A549 (cell line): ENCODE measurements at regions not wholly inside any gene's neighbourhood (a gene's known extent, or its start where the extent isn't known, plus 50 kb on each side); places are given as distances from the start of the nearest gene placed in this dataset.

Experiments
- ATAC-seq, 2 experiments: fragments of 200-7000 bp in 1 of 2; fragments of >200 bp in 1 of 2; cut with Nextera tagmentation in 1 of 2; cut with Tn5 transposase in 1 of 2; 3 replicates each; pipeline versions ENCODE4 v1.8.0 to v1.9.1; 2018 to 2020; ENCODE audit warnings: mild to moderate bottlenecking in 1 of 2, moderate library complexity in 1 of 2
- CTCF ChIA-PET: fragments of 300-600 bp; sonication (Branson Sonifier 250); formaldehyde crosslinking; extraction: SDS; loops from one replicate; lab custom pipeline; 2021; ENCODE audit warnings: antibody characterized with exemption, inconsistent platforms; lab: Yijun Ruan, JAX
- POLR2A ChIA-PET: fragments of 350-600 bp; formaldehyde crosslinking; extraction: SDS; loops from one replicate; lab custom pipeline; 2021; ENCODE audit warnings: antibody characterized with exemption, inconsistent platforms; lab: Yijun Ruan, JAX
- DNase-seq, 2 experiments: peaks; one replicate each; pipeline versions ENCODE4 v3.0.0 to v3.0.0-alpha.2; 2011 to 2016; ENCODE audit warnings: low read depth in 1 of 2, low spot score in 1 of 2
- FAIRE-seq: peaks from 2 replicates; lab custom pipeline; 2011; peaks lifted over from hg19 to GRCh38; lab: Jason Lieb, UNC
- H3K27ac ChIP-seq, 2 experiments: fragments of >200 bp; sonication (Bioruptor Twin); formaldehyde crosslinking; 3 replicates each; pipeline ENCODE4 v1.5.1; 2016 to 2017
- H3K4me1 ChIP-seq: fragments of >200 bp; sonication (Bioruptor Twin); formaldehyde crosslinking; 3 replicates; pipeline ENCODE4 v1.6.1; 2016
- H3K4me2 ChIP-seq: fragments of >200 bp; sonication (Bioruptor Twin); formaldehyde crosslinking; 3 replicates; pipeline ENCODE4 v1.6.1; 2016
- H3K4me3 ChIP-seq: fragments of >200 bp; sonication (Bioruptor Twin); formaldehyde crosslinking; 3 replicates; pipeline ENCODE4 v1.5.1; 2016
- H3K9me3 ChIP-seq: fragments of >200 bp; sonication (Bioruptor Twin); formaldehyde crosslinking; 3 replicates; pipeline ENCODE4 v1.6.1; 2016
- CBX8 ChIP-seq: fragments of 200-600 bp; sonication (generic); IDR thresholded peaks from 2 replicates; pipeline ENCODE4 v1.6.1; 2016
- CEBPB ChIP-seq, 2 experiments: fragments of >200 bp in 1 of 2; sonication (Bioruptor Twin) in 1 of 2; formaldehyde crosslinking in 1 of 2; IDR thresholded peaks; 2 replicates each; pipeline ENCODE4 v1.6.1; 2012 to 2016
- CHD4 ChIP-seq: fragments of 200-600 bp; sonication (generic); IDR thresholded peaks from 2 replicates; pipeline ENCODE4 v1.6.1; 2016; ENCODE audit warnings: antibody characterized with exemption, mild to moderate bottlenecking, borderline replicate concordance
- CTCF ChIP-seq: fragments of >200 bp; sonication (Bioruptor Twin); formaldehyde crosslinking; IDR thresholded peaks from 3 replicates; pipeline ENCODE4 v1.5.1; 2016
- E2F6 ChIP-seq: IDR thresholded peaks from 2 replicates; pipeline ENCODE4 v1.6.1; 2012; ENCODE audit warnings: low read depth, borderline replicate concordance
- EP300 ChIP-seq, 2 experiments: fragments of >200 bp; sonication (Bioruptor Twin); formaldehyde crosslinking; IDR thresholded peaks; 2 replicates in 1 of 2; 3 replicates in 1 of 2; pipeline ENCODE4 v1.6.1; 2016 to 2017
- ESRRA ChIP-seq: fragments of 150-350 bp; IDR thresholded peaks from 2 replicates; pipeline ENCODE4 v1.6.1; 2014; ENCODE audit warnings: mild to moderate bottlenecking, low read length, borderline replicate concordance
- FOSL2 ChIP-seq, 2 experiments: fragments of 450-650 bp in 1 of 2; fragments of >200 bp in 1 of 2; sonication (Bioruptor Twin) in 1 of 2; formaldehyde crosslinking; IDR thresholded peaks; 2 replicates each; pipeline versions ENCODE4 v1.5.0 to v1.6.1; 2016 to 2020; ENCODE audit warnings: mild to moderate bottlenecking in 1 of 2, moderate library complexity in 1 of 2
- HOXB5 ChIP-seq: fragments of 250-450 bp; sonication (Bioruptor Pico); IDR thresholded peaks from 2 replicates; pipeline ENCODE4 v1.5.0; 2020; ENCODE audit warnings: mild to moderate bottlenecking, moderate library complexity
- JUNB ChIP-seq: fragments of >200 bp; sonication (Bioruptor Twin); formaldehyde crosslinking; IDR thresholded peaks from 2 replicates; pipeline ENCODE4 v1.6.1; 2016
- KDM5A ChIP-seq: fragments of 200-600 bp; sonication (generic); IDR thresholded peaks from 2 replicates; pipeline ENCODE4 v1.6.1; 2016; ENCODE audit warnings: antibody characterized with exemption, mild to moderate bottlenecking
- MYC ChIP-seq: IDR thresholded peaks from 2 replicates; pipeline ENCODE4 v1.6.1; 2012; ENCODE audit warnings: mild to moderate bottlenecking, inconsistent platforms, low read length, improper control_type of control experiment, borderline replicate concordance
- NFE2L2 ChIP-seq: fragments of 150-350 bp; conservative IDR thresholded peaks from 2 replicates; pipeline ENCODE4 v1.6.1; 2014; ENCODE audit warnings: low read length
- NPAS2 ChIP-seq: fragments of 250-450 bp; sonication (Bioruptor Pico); IDR thresholded peaks from 2 replicates; pipeline ENCODE4 v1.8.0; 2022; ENCODE audit warnings: mild to moderate bottlenecking, moderate library complexity, borderline replicate concordance
- POLR2AphosphoS2 ChIP-seq: conservative IDR thresholded peaks from 2 replicates; pipeline ENCODE4 v1.6.1; 2012; ENCODE audit warnings: low read length, improper control_type of control experiment, inconsistent platforms
- TFCP2L1 ChIP-seq: fragments of 250-450 bp; sonication (Bioruptor Pico); IDR thresholded peaks from 2 replicates; pipeline ENCODE4 v1.5.0; 2021; ENCODE audit warnings: mild to moderate bottlenecking
- ZC3H11A ChIP-seq: fragments of 450-650 bp; IDR thresholded peaks from 2 replicates; pipeline ENCODE4 v1.6.1; 2014; ENCODE audit warnings: antibody characterized with exemption, mild to moderate bottlenecking
- ZNF302 ChIP-seq: fragments of 250-450 bp; sonication (Bioruptor Pico); IDR thresholded peaks from 2 replicates; pipeline ENCODE4 v1.9.0; 2021; ENCODE audit warnings: inconsistent platforms, mild to moderate bottlenecking, moderate library complexity
- ZSCAN20 ChIP-seq: fragments of 250-450 bp; sonication (Bioruptor Pico); IDR thresholded peaks from 2 replicates; pipeline ENCODE4 v1.8.0; 2022; ENCODE audit warnings: mild to moderate bottlenecking, moderate library complexity
- WGBS: methylation state at CpG from one replicate; pipeline ENCODE4 v1.1.6; 2017; ENCODE audit errors: missing lambda C conversion rate; 5-methylcytosine and 5-hydroxymethylcytosine counted together
- TF ChIP-seq, protein P1 (sequence below): fragments of 250-450 bp; sonication (Bioruptor Pico); IDR thresholded peaks from 2 replicates; pipeline ENCODE4 v1.5.0; 2020; ENCODE audit warnings: low read depth, mild to moderate bottlenecking, moderate library complexity
- TF ChIP-seq, protein P2 (sequence below): fragments of >200 bp; sonication (Bioruptor Twin); formaldehyde crosslinking; IDR thresholded peaks from 2 replicates; pipeline ENCODE4 v1.6.1; 2016

DNA sequence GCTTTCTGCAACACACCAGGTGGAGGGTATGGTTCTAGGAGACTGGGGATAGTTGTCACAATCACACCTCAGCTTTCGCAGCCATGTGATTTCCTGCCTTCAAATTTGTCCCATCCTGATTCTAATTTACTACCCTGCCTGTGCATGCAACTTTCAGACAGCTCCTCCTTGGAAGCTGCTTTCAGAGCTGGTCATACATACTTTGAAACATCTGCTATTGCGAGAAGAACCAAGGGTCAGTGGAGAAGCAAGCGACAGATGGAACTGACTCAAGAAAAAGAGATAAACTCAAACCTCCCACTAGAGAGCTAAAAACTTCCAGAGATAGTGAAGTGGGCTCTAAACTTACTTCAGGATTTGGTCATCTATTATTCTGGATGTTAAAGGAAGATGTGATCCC lies 381.7 kb upstream of the FGF13 start:
- no peak overlapping the region for H3K4me2 ChIP-seq
- TF ChIP-seq, protein P1, sequence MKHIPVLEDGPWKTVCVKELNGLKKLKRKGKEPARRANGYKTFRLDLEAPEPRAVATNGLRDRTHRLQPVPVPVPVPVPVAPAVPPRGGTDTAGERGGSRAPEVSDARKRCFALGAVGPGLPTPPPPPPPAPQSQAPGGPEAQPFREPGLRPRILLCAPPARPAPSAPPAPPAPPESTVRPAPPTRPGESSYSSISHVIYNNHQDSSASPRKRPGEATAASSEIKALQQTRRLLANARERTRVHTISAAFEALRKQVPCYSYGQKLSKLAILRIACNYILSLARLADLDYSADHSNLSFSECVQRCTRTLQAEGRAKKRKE (CRISPR knock-in tag) = no peak
- TF ChIP-seq NFE2L2 (no peak), KDM5A (no peak), HOXB5 (CRISPR knock-in tag) (no peak), ZC3H11A (no peak)
- WGBS = 9% methylated on average over 3 of the region's 3 CpGs
- H3K27ac ChIP-seq = no peak overlapping the region
- POLR2A ChIA-PET = no interaction called here
- no peak for DNase-seq
- no peak for ATAC-seq
- CTCF ChIA-PET = no interaction called here
- no peaks in the 10 kb centered on the region for H3K9me3 ChIP-seq
- H3K4me3 ChIP-seq = no peak overlapping the region
- FAIRE-seq = no peak
- H3K4me1 ChIP-seq = no peaks in the 10 kb centered on the region

DNA sequence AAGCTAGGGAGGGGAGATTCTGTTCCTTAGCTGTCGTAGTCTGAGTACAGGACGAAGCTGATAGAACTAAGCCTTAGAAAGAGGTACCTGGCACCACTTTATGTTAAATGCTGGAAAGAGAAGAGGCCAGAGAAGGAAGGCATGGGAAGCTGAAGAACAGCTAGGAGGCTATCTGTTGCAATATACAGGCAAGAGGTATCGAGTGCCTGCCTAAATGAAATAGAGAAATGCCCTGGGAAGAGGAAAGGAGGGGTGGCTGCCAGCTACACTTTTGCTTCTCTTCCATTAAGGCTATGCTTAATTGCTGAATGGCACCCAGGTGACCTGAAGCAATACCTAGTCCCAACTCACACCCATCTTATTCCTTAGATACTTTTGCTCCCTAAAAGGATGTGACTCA lies 380.4 kb upstream of the FGF13 start:
- Histone ChIP-seq H3K4me2 (no peak overlapping the region), H3K9me3 (no peaks in the 10 kb centered on the region), H3K4me1 (no peaks in the 10 kb centered on the region), H3K27ac (no peak overlapping the region), H3K4me3 (no peak overlapping the region)
- DNase-seq = no peak
- no peak for FAIRE-seq
- WGBS = 6% methylated on average over 3 of the region's 3 CpGs
- no peak for TF ChIP-seq FOSL2 (IDR thresholded peaks at IDR 0.05)
- no peak for TF ChIP-seq FOSL2 (CRISPR knock-in tag; IDR thresholded peaks at IDR 0.05)
- TF ChIP-seq JUNB = no peak
- no peak for TF ChIP-seq MYC
- TF ChIP-seq NPAS2 = no peak
- TF ChIP-seq TFCP2L1 (CRISPR knock-in tag) = no peak
- TF ChIP-seq ESRRA = no peak
- POLR2A ChIA-PET = no interaction called here
- no peak for ATAC-seq
- CTCF ChIA-PET = no interaction called here

- no peak overlapping the region for H3K4me2 ChIP-seq
- ATAC-seq = no peak
- CTCF ChIA-PET = no interaction called here
- TF ChIP-seq CTCF (no peak), ZNF302 (no peak)
- TF ChIP-seq, all 56 proteins: peak for 0
- Histone ChIP-seq H3K9me3 (no peaks in the 10 kb centered on the region), H3K4me3 (no peak overlapping the region), H3K27ac (no peak overlapping the region), H3K4me1 (no peaks in the 10 kb centered on the region)
- POLR2A ChIA-PET = no interaction called here
- DNase-seq (no peak), FAIRE-seq (no peak)
Measured at GRCh38 chrX:139091066-139091465, 379.5 kb upstream of the FGF13 start.

DNA sequence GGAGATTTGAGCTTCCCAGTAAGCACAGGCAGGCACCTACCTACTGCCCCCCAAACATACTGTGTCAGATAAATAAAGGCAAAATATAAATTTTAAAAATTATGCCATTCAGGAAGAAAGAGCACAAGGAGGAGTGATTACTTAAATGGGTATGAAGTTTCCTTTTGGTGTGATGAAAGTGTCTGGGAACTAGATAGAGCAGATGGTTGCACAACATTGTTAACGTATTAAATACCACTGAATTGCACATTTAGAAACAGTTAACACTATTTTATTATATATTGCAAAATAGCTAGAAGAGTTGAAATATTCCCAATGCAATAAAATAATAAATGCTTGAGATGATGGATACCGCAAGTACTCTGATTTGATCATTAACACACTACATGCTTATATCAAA lies 374.7 kb upstream of the FGF13 start:
- POLR2A ChIA-PET = no interaction called here
- no peak for FAIRE-seq

GRCh38 chrX:139085404-139085803 lies 373.9 kb upstream of the FGF13 start:
- no peak overlapping the region for H3K4me3 ChIP-seq
- H3K27ac ChIP-seq = no peak overlapping the region
- H3K4me2 ChIP-seq = no peak overlapping the region
- ATAC-seq (no peak), DNase-seq (no peak), FAIRE-seq (no peak)
- ChIA-PET CTCF (no interaction called here), POLR2A (no interaction called here)
- H3K9me3 ChIP-seq = no peaks in the 10 kb centered on the region
- no peaks in the 10 kb centered on the region for H3K4me1 ChIP-seq
- no peak for TF ChIP-seq ZSCAN20 (CRISPR knock-in tag)
- no peak for TF ChIP-seq CBX8
- no peak for TF ChIP-seq E2F6
- TF ChIP-seq, protein P2, sequence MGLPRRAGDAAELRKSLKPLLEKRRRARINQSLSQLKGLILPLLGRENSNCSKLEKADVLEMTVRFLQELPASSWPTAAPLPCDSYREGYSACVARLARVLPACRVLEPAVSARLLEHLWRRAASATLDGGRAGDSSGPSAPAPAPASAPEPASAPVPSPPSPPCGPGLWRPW = no peak
- TF ChIP-seq ESRRA = no peak
- TF ChIP-seq CTCF = no peak
- no peak for TF ChIP-seq EP300 (IDR thresholded peaks at IDR 0.05)
- no peak for TF ChIP-seq NFE2L2
- TF ChIP-seq CHD4 = no peak
- no peak for TF ChIP-seq POLR2AphosphoS2
- TF ChIP-seq CEBPB (IDR thresholded peaks at IDR 0.05) = no peak

More for the DNA sequence above, 374.7 kb upstream of the FGF13 start:
- Histone ChIP-seq H3K4me3 (no peak overlapping the region), H3K4me1 (no peaks in the 10 kb centered on the region), H3K9me3 (no peaks in the 10 kb centered on the region), H3K27ac (no peak overlapping the region), H3K4me2 (no peak overlapping the region)
- WGBS = 43% methylated on average over 2 of the region's 2 CpGs
- DNase-seq (no peak), ATAC-seq (no peak)
- CTCF ChIA-PET = no interaction called here
- no peak for TF ChIP-seq ZSCAN20 (CRISPR knock-in tag)
- TF ChIP-seq NPAS2 = no peak
- TF ChIP-seq E2F6 = no peak
